GM19467 (cell line): ENCODE measurements at regions not wholly inside any gene's neighbourhood (a gene's known extent, or its start where the extent isn't known, plus 50 kb on each side); places are given as distances from the start of the nearest gene placed in this dataset.
"Not testable (repeated sequence)": the region's sequence is repeated elsewhere in the genome, so short reads cannot be mapped to it uniquely, and the experiment has no call there.

Experiments used
- ATAC-seq: cut with Tn5 transposase; IDR thresholded peaks from one replicate; pipeline ENCODE4 v1.9.1; 2021; ENCODE audit warnings: mild to moderate bottlenecking, moderate library complexity; ENCODE audit not compliant: unreplicated experiment

DNA sequence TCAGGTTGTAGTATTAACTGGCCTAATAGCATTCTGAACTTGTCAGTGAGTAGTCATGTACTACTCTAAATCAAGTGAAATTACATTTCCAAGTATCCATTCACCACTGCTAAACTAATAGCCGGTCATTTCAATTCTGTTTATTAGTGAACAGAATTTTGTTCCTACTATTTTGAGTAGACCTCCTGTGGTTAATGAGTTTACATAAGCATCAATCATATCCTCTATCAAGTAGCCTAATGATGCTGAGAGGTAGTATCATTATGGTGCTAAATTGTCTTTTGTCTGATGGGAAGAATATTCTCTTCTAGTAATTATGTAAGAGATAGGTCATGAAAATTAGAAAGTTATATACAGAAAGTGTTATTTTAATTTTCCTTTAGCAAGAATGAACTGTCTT, 602.8 kb downstream of the KCNT2 start:
- ATAC-seq: no peak

DNA sequence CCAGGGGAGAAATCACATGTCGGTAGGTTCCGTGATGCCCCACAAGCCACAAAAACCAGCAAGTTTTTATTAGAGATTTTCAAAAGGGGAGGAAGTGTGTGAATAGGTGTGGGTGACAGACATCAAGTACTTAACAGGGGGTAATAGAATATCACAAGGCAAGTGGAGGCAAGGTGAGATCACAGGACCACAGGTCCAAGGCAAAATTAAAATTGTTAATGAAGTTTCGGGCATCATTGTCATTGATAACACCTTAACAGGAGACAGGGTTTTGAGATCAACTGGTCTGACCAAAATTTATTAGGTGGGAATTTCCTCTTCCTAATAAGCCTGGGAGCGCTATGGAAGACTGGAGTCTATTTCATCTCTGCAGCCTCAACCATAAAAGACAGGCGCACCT, 603.9 kb downstream of the KCNT2 start:
- ATAC-seq: not testable (repeated sequence)

DNA sequence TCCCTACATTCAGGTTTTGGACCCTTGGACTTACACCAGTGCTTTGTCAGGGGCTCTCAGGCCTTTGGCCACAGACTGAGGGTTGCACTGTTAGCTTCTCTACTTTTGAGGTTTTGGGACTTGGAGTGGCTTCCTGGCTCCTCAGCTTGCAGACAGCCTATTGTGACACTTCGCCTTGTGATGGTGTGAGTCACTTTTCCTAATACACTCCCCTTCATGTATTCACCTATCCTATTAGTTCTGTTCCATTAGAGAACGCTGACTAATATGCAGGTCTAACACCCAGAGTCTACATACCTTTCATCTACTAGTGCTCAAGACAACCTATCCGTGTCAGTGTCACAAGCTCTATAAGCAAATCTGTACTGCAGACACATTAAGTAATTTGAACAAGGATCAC, 605.3 kb downstream of the KCNT2 start:
- ATAC-seq: no peak

DNA sequence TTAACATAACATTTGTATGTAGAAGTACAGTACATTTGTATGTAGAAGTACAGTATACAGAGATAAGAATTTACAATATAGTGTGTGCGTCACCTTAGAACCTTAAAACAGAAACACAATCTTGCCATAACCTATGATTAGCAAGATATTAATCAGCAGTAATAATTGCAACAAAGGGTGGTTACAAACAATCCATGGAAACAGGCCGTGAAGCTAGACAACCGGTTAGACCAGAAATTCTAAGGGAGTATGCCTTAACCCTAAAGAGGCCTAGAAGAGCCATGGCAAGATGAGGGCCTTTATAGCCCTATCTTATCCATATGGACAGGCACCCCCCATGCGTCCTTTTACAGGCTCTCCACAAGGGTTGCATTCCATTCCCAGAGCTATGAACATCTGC, 605.9 kb downstream of the KCNT2 start:
- ATAC-seq: not testable (repeated sequence)

DNA sequence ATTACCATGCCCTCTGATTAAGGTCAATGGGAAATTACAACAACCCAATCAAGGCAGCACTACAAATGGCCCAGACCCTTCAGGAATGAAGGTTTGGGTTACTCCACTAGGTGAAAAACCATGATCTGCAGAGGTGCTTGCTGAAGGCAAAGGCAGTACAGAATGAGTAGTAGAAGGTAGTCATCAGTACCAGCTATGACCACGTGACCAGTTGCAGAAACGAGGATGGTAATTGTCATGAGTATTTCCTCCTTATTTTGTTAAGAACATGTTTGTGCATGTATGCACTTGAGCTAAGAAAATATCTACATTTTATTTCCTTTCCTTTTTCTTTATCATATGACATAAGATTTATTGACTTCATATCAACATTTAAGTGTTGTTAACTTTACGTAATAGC, 607.1 kb downstream of the KCNT2 start:
- no peak for ATAC-seq

DNA sequence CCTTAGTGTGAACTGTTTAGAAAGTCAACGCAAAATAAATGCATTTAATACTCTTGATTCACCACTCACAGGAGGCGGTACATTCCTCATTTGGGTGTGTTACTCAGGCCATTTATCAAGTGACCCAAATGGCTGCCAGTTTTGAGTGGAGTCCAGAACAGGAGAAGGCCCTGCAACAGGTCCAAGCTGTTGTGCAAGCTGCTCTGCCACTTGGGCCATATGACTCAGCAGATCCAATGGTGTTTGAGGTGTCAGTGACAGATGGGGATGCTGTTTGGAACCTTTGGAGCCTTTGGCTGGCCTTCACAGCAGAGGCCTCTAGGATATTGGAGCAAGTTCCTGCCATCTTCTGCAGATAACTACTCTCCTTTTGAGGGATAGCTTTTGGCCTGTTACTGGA, 609.2 kb downstream of the KCNT2 start:
- no peak for ATAC-seq

DNA sequence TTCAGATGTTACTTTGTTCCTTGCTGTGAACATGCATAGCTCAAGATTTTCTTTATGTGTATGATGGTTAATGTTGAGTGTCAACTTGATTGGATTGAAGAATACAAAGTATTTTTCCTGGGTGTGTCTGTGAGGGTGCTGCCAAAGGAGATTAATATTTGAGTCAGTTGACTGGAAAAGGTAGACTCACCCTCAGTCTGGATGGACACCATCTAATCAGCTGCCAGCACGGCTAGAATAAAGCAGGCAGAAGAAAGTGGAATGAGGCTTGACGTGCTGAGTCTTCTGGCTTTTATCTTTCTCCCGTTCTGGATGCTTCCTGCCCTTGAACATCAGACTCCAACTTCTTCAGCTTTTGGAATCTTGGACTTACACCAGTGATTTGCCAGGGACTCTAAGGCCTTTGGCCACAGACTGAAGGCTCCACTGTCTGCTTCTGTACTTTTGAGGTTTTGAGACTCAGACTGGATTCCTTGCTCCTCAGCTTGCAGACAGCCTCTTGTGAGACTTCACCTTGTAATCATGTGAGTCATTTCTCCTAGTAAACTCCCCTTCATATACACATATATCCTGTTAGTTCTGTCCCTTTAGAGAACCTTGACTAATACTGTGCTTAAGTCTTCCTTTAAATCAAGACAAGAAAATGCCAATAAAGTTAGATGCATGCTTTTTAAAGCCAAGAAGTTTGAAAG, 626.6 kb downstream of the KCNT2 start:
- no peak for ATAC-seq

DNA sequence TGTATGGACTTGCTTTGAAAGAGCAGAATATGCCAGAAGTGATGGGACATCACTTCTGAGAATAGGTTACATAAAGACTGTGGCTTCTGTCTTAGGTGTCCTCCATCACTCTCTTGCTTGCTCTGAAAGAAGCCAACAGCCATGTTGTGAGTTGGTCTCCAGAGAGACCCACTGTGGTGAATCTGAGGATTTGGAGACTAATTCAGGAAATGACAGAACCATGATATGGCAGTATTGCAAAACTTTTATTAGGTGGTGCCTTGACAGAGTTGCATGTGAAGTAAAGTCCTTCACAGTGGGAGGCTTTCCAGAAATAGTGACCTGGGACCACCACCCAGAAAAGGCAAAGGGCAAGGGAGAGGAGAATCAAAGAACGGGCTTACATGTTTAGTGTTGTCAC, 628.6 kb downstream of the KCNT2 start:
- no peak for ATAC-seq

DNA sequence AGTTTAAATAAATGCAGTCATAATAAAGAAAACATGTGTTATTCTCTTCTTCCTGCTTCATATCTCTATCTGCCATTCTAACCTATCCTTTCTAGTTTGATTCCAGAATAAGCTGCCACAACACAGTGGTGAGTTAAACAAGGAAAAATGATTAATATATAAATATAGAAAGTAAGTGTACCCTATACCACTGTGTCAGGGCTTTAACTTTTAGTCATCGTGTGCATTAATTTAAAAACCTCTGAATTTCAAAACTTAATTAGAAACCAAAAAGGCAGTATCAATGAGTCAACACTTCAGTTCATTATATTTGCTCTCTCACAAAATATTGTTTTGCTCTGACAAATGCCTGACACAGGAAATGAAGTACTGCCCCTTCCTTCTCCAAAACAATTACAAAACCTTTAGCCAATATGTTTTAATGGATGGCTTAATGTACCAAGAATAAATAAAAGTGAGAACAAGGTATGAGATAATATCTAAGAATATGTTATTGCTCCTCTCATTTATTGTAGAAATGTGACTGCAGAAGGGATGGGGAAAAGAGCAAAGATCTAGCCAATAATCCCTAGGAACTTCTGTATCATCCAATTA, 634.8 kb downstream of the KCNT2 start:
- ATAC-seq: no peak

DNA sequence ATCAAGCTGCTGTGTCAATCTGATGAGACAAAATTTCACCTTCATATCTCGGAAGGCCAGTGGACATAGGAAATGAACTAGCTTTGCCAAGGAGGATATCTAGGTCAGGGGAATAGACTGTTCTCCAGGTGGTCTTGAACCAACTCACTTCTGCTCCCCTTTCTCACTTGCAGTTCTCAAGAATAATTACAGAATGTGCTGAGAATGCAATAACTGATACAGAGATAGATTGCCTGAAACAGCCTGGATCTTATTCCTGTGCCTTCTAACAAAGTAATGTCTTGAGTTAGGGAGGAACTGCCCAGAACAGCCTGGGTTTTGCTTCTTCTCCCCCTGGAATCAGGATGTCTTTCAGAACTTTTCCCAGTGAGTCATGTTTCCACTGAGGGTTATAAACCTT, 636.7 kb downstream of the KCNT2 start:
- ATAC-seq: no peak

DNA sequence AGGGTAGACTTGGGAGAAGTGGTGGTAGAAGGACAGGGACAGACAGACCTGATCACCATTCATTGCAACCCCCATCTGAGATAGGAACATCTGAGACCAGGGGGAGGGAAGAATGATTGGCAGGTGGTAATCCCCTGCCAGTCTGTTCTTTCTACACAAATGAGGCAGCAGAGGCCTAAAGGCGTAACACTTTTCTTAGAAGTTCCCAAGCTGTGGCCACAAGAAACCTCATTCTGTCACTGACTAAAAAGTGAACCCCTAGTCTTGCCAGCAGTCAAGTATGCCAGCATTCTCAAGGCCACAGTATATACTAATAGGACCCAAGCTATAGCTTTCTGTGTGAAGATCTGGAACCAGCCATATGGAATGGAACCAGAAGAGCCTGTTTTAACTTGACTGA, 638.0 kb downstream of the KCNT2 start:
- ATAC-seq: no peak

DNA sequence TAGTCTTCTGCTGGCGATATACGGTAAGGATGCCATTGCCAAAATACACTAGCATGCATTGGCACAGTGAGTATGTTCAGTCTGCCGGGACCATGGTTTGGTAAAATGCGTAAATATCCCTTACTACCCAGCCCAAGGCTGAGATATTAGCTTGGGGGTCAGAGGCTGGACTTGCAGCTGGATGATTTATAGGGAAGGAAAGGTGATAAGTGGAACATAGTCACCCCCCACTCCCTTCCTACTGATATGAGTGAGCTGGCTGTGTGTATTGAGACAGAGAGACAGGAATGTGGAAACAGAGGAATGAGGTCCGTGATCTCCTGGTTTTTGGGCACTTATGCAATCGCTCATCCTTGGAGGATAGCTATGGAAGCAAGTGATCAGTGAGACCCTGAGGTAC, 642.8 kb downstream of the KCNT2 start:
- ATAC-seq: no peak

DNA sequence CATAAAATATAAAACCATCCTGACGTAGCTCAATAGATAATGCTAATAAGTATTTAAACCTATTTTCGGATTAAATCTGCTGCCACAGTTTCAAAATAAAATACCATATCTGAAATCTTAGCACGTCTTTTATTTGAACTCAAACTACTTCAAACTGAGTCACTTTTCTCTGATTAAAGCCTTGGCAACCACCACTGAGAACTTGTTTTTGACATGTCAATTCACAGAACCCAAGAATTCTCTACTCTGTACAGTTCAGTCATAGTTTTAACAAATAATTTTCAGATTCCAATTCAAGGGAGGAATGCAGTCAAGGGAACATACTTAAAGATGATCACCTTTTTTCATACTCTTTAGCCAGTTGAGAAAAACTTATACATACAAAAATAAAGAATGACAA, 643.2 kb downstream of the KCNT2 start:
- ATAC-seq: no peak

DNA sequence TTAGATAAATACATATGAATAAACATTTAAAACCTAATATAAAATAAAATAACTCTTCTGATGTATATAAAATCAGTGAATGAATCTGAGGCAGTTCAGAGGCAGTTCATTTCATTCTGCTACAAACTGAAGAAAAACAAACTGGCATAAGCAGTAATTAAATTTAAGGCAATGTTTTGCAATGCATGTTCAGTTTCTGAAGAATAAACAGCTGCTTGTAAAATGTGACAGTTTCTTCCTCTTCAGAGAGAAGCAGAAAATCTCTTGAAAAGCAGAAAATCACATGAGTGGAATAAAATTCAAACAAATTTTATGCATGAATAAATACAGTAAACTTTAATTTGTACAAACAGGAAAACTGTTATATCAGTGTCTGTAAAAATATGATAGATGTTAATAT, 643.7 kb downstream of the KCNT2 start:
- no peak for ATAC-seq

DNA sequence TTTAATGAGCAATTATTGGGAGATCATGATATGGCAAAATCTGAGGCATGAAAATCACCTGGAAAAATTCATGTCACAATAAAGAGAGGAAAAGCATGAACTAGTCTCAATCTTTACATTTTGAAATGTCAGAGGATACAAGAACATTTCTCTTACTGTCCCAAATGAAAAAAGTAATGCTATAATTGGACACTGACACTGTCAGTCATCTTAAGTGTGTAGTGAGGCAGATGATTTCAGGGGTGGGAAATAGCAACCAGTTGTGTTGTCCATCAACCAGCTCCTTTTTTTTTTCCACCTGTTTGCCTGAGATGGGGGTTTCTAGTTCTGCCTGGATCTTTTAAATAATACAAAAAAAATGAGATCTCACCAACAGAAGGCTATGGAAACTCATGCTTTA, 646.2 kb downstream of the KCNT2 start:
- ATAC-seq: no peak

DNA sequence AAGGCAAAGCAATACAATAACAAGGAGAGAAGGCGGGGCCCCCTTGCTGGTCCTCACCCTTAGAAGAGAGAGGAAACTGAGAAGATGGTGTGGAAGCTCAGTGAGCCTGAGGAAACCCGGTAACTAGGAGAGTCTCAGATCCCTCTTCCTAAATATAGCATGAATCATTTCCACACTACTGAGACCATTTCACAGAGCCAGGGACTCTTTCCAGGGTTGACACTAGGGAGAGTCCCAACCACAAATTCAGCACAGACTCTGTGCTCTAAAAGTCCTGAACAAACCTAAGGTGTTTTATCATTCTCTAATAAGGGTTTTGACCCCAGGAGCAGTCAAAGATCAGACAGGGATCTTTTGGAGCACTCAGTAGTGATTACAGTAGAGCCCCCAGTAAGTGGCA, 647.7 kb downstream of the KCNT2 start:
- no peak for ATAC-seq

DNA sequence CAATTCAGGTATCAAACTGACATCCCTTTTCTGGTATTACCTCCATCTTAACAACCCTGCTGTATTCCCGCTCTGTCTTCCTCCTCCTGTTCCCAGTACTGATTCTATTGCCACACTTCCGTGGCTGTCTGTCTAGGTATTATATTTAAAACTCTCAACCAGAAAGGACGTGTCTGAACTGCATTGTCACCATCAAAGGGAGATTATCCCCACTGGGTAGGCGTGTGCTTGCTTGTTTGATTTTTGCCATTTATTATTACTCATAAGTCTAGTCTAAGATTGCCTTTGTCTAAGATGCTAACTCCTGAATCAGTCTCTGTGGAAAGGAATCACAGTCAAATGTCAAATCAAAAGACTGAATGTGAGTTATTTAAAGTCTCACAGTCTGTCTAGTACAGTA, 650.1 kb downstream of the KCNT2 start:
- no peak for ATAC-seq

DNA sequence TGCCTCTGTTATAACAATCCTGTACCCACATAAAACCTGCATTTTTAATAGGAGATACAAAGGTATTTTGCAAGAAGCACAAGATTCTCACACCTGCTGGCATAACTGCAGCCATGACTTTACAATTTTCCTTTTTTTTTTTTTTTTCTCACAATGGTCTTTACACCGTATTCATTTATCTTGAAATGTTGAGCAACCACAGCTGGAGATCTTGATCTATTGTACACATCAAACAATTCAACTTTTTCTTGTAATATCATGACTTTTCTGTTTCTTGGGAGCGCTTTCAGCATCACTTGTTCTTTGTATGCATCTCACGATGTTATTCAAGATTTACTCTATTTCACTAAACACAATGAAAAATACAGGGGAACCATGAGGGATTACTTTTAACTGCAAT, 651.4 kb downstream of the KCNT2 start:
- ATAC-seq: no peak

DNA sequence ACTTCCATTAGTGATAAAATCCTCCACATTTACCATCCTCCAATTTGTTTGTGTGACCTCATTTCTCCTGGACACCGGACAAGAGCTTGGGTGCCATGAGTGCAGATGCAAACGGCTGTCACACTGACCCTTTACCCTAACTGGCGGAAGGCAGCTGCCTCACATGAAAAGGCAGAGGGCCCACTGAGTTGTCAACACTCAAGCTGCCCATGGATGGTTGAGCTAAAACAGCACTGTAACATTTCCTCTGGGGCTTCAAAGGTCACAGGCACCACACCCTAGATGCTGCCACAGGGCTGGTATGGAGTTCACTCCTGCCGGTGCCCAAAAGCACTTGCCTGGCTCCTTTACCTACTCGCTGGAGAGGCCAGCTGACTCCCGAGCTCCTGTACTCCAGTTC, 653.4 kb downstream of the KCNT2 start:
- ATAC-seq: no peak

DNA sequence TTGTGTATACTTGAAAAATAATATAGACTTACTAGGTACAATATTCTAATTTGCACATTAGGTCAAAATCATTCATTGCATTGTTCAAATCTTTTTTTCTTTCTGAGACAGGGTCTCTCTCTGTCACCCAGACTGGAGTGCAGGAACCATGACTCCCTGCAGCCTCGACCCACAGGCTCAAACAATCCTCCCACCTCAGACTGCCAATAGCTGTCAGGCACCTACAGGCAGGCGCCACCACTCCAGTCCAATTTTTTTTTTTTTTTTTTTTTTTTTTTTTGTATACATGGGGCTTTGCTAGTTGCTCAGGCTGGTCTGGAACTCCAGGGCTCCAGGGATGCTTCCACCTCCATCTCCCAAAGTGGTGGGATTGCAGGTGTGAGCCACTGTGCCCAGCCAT, 656.9 kb downstream of the KCNT2 start:
- no peak for ATAC-seq

DNA sequence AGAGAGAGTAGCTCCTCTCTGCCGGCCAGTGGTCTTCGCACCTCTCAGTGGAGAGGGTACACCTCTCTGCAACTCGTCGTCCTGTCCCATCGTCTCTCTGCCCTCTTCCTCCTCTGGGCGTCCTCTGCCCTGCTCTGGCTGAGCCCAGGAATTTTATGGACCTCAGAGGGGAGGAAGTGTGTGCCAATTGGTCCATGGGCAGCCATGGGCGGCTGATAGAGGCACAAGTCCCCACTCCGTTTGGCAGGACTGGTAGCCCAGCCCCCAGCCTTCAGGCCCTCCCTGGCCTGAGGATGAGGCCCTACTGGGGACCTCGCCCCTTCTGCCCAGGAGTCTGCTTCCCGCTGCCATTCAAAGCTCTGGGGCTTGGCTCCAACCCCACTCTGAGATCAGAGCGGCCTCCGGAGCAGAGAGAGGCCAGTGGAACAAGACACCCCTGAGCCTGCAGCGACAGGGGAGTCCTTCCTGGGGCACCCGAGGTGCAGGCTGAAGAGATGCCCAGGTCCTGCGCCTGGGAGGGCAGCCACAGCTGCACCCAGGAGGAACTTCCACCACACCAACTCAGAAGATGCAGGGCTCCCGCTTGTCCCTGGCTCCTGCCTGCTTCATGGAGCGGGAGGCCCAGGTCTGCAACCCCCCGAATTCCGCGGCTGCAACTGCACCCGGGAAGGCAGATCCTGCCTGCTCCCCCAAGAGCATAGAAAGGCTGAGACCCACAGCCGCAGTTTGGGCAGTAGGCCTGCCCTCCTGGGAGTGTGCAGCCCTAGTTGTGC, 659.9 kb downstream of the KCNT2 start:
- no peak for ATAC-seq

DNA sequence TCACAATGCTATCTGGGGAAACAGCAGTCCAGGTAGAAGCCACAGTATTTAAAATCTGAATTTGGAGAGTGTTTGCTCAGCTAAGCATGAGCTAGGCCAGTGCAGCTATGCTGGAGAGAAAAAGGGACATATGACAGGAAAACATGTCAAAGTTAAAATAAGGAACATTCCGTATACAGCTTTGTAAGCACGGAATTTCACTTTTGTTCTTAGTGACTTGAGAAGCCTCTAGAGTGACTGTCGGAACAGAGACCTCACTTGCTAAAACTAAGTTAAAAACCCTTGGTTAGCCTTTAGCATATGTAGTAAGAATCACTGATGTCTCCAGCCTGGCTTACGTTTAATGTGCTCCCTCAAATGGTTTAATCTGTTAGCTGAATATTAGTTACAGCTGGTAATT, 661.7 kb downstream of the KCNT2 start:
- no peak for ATAC-seq
